ENCODE measurements at regions not wholly inside any gene's neighbourhood (a gene's known extent, or its start where the extent isn't known, plus 50 kb on each side); places are given as distances from the start of the nearest gene placed in this dataset.
"Not testable (repeated sequence)": the region's sequence is repeated elsewhere in the genome, so short reads cannot be mapped to it uniquely, and the experiment has no call there.

DNA sequence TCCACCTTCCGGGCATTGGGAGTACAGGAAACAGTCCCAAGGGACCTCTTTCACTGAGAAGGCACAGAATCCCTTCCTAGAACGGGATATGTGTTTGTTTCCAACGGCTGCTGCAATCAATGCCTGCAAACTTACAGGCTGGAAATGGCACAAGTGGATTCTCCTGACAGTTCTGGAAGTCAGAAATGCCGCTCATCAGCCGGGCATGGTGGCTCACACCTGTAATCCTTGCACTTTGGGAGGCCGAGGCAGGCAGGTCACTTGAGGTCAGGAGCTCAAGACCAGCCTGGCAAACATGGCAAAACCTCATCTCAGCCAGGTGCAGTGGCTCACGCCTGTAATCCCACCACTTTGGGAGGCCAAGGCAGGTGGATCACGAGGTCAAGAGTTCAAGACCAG, 97.0 kb upstream of the FGF3 start:
- TF ChIP-seq, protein P1, sequence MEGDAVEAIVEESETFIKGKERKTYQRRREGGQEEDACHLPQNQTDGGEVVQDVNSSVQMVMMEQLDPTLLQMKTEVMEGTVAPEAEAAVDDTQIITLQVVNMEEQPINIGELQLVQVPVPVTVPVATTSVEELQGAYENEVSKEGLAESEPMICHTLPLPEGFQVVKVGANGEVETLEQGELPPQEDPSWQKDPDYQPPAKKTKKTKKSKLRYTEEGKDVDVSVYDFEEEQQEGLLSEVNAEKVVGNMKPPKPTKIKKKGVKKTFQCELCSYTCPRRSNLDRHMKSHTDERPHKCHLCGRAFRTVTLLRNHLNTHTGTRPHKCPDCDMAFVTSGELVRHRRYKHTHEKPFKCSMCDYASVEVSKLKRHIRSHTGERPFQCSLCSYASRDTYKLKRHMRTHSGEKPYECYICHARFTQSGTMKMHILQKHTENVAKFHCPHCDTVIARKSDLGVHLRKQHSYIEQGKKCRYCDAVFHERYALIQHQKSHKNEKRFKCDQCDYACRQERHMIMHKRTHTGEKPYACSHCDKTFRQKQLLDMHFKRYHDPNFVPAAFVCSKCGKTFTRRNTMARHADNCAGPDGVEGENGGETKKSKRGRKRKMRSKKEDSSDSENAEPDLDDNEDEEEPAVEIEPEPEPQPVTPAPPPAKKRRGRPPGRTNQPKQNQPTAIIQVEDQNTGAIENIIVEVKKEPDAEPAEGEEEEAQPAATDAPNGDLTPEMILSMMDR (IDR thresholded peaks at IDR 0.05; ENCODE audit: insufficient read depth, low read depth, low read length), result not testable (repeated sequence)
- TF ChIP-seq EZH2 (IDR thresholded peaks at IDR 0.05; ENCODE audit: insufficient read depth, low read length), result not testable (repeated sequence)
